Umbilical cord (tissue), 1 donor: ENCODE measurements at regions not wholly inside any gene's neighbourhood (a gene's known extent, or its start where the extent isn't known, plus 50 kb on each side); places are given as distances from the start of the nearest gene placed in this dataset.

ENCODE experiments used
- DNase-seq: peaks from one replicate; pipeline ENCODE4 v3.0.0-alpha.2; 2015; ENCODE audit warnings: low spot score

- DNase-seq: no peak
These were observed 58.5 kb upstream of the C1orf87 start for GRCh38 chr1:60132108-60132507.

- DNase-seq: no peak
These were observed 57.1 kb upstream of the C1orf87 start for GRCh38 chr1:60130703-60131102.

GRCh38 chr1:60129911-60130310, 56.3 kb upstream of the C1orf87 start:
- no peak for DNase-seq

- DNase-seq: no peak
These were observed 53.2 kb upstream of the C1orf87 start for GRCh38 chr1:60126723-60127122.
